HEK293 (cell line): ENCODE measurements at regions not wholly inside any gene's neighbourhood (a gene's known extent, or its start where the extent isn't known, plus 50 kb on each side); places are given as distances from the start of the nearest gene placed in this dataset.

Source experiments
- CTCF ChIA-PET: fragments of 350-600 bp; formaldehyde crosslinking; extraction: SDS; loops from one replicate; lab custom pipeline; 2021; ENCODE audit warnings: antibody characterized with exemption; lab: Yijun Ruan, JAX
- POLR2A ChIA-PET: fragments of 300-600 bp; formaldehyde crosslinking; extraction: SDS; loops from one replicate; lab custom pipeline; 2020; ENCODE audit warnings: antibody characterized with exemption, inconsistent platforms; lab: Yijun Ruan, JAX
- H3K27ac ChIP-seq: fragments of 200-500 bp; sonication (Bioruptor generic); 2 replicates; pipeline ENCODE4 v1.5.1; 2014; ENCODE audit warnings: low read depth, low read length, control low read depth, inconsistent platforms; ENCODE audit errors: extremely low read depth
- H3K36me3 ChIP-seq, 2 experiments: fragments of 200-500 bp in 1 of 2; sonication (Bioruptor generic) in 1 of 2; 1 replicate in 1 of 2; 2 replicates in 1 of 2; pipeline ENCODE4 v1.5.1; 2014 to 2017; ENCODE audit warnings: inconsistent platforms in 2 of 2, low read length in 2 of 2; ENCODE audit not compliant: control insufficient read depth in 2 of 2, insufficient read depth in 1 of 2
- H3K4me1 ChIP-seq: fragments of 200-500 bp; sonication (Bioruptor generic); 2 replicates; pipeline ENCODE4 v1.5.1; 2014; ENCODE audit warnings: mild to moderate bottlenecking, low read length, inconsistent platforms; ENCODE audit not compliant: control insufficient read depth, insufficient read depth
- H3K4me3 ChIP-seq: 2 replicates; pipeline ENCODE4 v1.5.1; 2011; ENCODE audit warnings: low read depth, mild to moderate bottlenecking, control low read depth, low read length, moderate library complexity
- H3K9me3 ChIP-seq: fragments of 200-500 bp; sonication (Bioruptor generic); 2 replicates; pipeline ENCODE4 v1.5.1; 2014; ENCODE audit warnings: low read depth, low read length, inconsistent platforms; ENCODE audit not compliant: control insufficient read depth, insufficient read depth
- BCL11A ChIP-seq: fragments of 450-650 bp; formaldehyde crosslinking; IDR thresholded peaks from 2 replicates; pipeline ENCODE4 v1.5.1; 2016; ENCODE audit warnings: low read depth, missing biosample characterization, missing genetic modification characterization
- GFI1B ChIP-seq: fragments of 450-650 bp; formaldehyde crosslinking; IDR thresholded peaks from 2 replicates; pipeline ENCODE4 v1.5.1; 2016; ENCODE audit warnings: missing biosample characterization, missing genetic modification characterization
- HIC1 ChIP-seq: fragments of 450-650 bp; formaldehyde crosslinking; IDR thresholded peaks from 2 replicates; pipeline ENCODE4 v1.5.1; 2016; ENCODE audit warnings: missing biosample characterization, missing genetic modification characterization
- IKZF3 ChIP-seq: fragments of 450-650 bp; IDR thresholded peaks from 2 replicates; pipeline ENCODE4 v1.5.0; 2018; ENCODE audit warnings: missing biosample characterization, mild to moderate bottlenecking, missing genetic modification characterization, moderate library complexity
- MEIS1 ChIP-seq: sonication (generic); formaldehyde crosslinking; IDR thresholded peaks from 2 replicates; pipeline ENCODE4 v1.8.1; 2022; ENCODE audit warnings: missing genetic modification reagents, mild to moderate bottlenecking, borderline replicate concordance
- MYNN ChIP-seq: fragments of 450-650 bp; formaldehyde crosslinking; IDR thresholded peaks from 2 replicates; pipeline ENCODE4 v1.5.1; 2016; ENCODE audit warnings: missing biosample characterization, missing genetic modification characterization, borderline replicate concordance
- ZEB2 ChIP-seq: fragments of 450-650 bp; formaldehyde crosslinking; IDR thresholded peaks from 2 replicates; pipeline ENCODE4 v1.5.1; 2016; ENCODE audit warnings: missing biosample characterization, missing genetic modification characterization
- ZFP37 ChIP-seq: fragments of 450-650 bp; formaldehyde crosslinking; IDR thresholded peaks from 2 replicates; pipeline ENCODE4 v1.5.1; 2016; ENCODE audit warnings: missing biosample characterization, missing genetic modification characterization
- ZNF138 ChIP-seq: fragments of 450-650 bp; formaldehyde crosslinking; IDR thresholded peaks from 2 replicates; pipeline ENCODE4 v1.5.1; 2016; ENCODE audit warnings: missing biosample characterization, missing genetic modification characterization, borderline replicate concordance
- ZNF223 ChIP-seq: fragments of 450-650 bp; formaldehyde crosslinking; IDR thresholded peaks from 2 replicates; pipeline ENCODE4 v1.5.1; 2016; ENCODE audit warnings: missing biosample characterization, missing genetic modification characterization
- ZNF341 ChIP-seq: fragments of 450-650 bp; formaldehyde crosslinking; IDR thresholded peaks from 2 replicates; pipeline ENCODE4; 2016; ENCODE audit warnings: low read depth, missing biosample characterization, missing genetic modification characterization
- ZNF354C ChIP-seq: fragments of 450-650 bp; formaldehyde crosslinking; IDR thresholded peaks from 2 replicates; pipeline ENCODE4 v1.5.1; 2016; ENCODE audit warnings: missing biosample characterization, missing genetic modification characterization, low read depth, borderline replicate concordance
- ZNF366 ChIP-seq: fragments of 450-650 bp; formaldehyde crosslinking; conservative IDR thresholded peaks from 2 replicates; pipeline ENCODE4 v1.5.1; 2016; ENCODE audit warnings: missing biosample characterization, missing genetic modification characterization
- ZNF37A ChIP-seq: fragments of 450-650 bp; IDR thresholded peaks from 2 replicates; pipeline ENCODE4 v1.5.1; 2018; ENCODE audit warnings: missing biosample characterization, missing genetic modification characterization
- ZNF404 ChIP-seq: fragments of 450-650 bp; formaldehyde crosslinking; IDR thresholded peaks from 2 replicates; pipeline ENCODE4 v1.5.1; 2017; ENCODE audit warnings: missing biosample characterization, missing genetic modification characterization
- ZNF514 ChIP-seq: fragments of 450-650 bp; formaldehyde crosslinking; IDR thresholded peaks from 2 replicates; pipeline ENCODE4 v1.5.1; 2016; ENCODE audit warnings: missing biosample characterization, missing genetic modification characterization
- ZNF558 ChIP-seq: fragments of 450-650 bp; formaldehyde crosslinking; IDR thresholded peaks from 2 replicates; pipeline ENCODE4 v1.5.1; 2016; ENCODE audit warnings: missing biosample characterization, missing genetic modification characterization
- ZNF654 ChIP-seq: fragments of 450-650 bp; formaldehyde crosslinking; IDR thresholded peaks from 2 replicates; pipeline ENCODE4 v1.5.1; 2016; ENCODE audit warnings: low read depth, missing biosample characterization, missing genetic modification characterization
- ZNF664 ChIP-seq: fragments of 450-650 bp; formaldehyde crosslinking; IDR thresholded peaks from 2 replicates; pipeline ENCODE4 v1.5.1; 2016; ENCODE audit warnings: missing biosample characterization, missing genetic modification characterization
- ZNF791 ChIP-seq: fragments of 450-650 bp; formaldehyde crosslinking; IDR thresholded peaks from 2 replicates; pipeline ENCODE4 v1.5.1; 2016; ENCODE audit warnings: missing biosample characterization, missing genetic modification characterization
- ZNF792 ChIP-seq: fragments of 450-650 bp; formaldehyde crosslinking; IDR thresholded peaks from 2 replicates; pipeline ENCODE4 v1.5.1; 2016; ENCODE audit warnings: missing biosample characterization, missing genetic modification characterization
- ZSCAN16 ChIP-seq: fragments of 450-650 bp; formaldehyde crosslinking; IDR thresholded peaks from 2 replicates; pipeline ENCODE4 v1.5.1; 2016; ENCODE audit warnings: missing biosample characterization, missing genetic modification characterization
- ZSCAN18 ChIP-seq: fragments of 450-650 bp; formaldehyde crosslinking; IDR thresholded peaks from 2 replicates; pipeline ENCODE4 v1.5.1; 2016; ENCODE audit warnings: missing biosample characterization, missing genetic modification characterization
- TF ChIP-seq, protein P1 (sequence below): fragments of 450-650 bp; formaldehyde crosslinking; IDR thresholded peaks from 2 replicates; pipeline ENCODE4 v1.5.1; 2016; ENCODE audit warnings: missing biosample characterization, missing genetic modification characterization

GRCh38 chr5:3303777-3304176 lies 291.9 kb upstream of the IRX1 start:
- Histone ChIP-seq H3K9me3 (no peaks in the 10 kb centered on the region), H3K4me3 (no peak overlapping the region), H3K27ac (no peak overlapping the region), H3K36me3 (no peaks in the 10 kb centered on the region), H3K4me1 (no peaks in the 10 kb centered on the region)
- CTCF ChIA-PET: no interaction called here
- POLR2A ChIA-PET: no interaction called here
- TF ChIP-seq ZNF37A (tag by site-specific recombination): no peak
- TF ChIP-seq ZSCAN18 (tag by site-specific recombination): no peak
- TF ChIP-seq ZNF138: no peak
- TF ChIP-seq ZNF404 (tag by site-specific recombination): no peak
- no peak for TF ChIP-seq ZNF558 (tag by site-specific recombination)
- no peak for TF ChIP-seq GFI1B (tag by site-specific recombination)
- TF ChIP-seq MYNN (tag by site-specific recombination): no peak
- no peak for TF ChIP-seq BCL11A (tag by site-specific recombination)
- no peak for TF ChIP-seq IKZF3 (tag by site-specific recombination)
- TF ChIP-seq ZFP37 (tag by site-specific recombination): no peak
- no peak for TF ChIP-seq MEIS1 (CRISPR knock-in tag)
- no peak for TF ChIP-seq ZSCAN16 (tag by site-specific recombination)
- no peak for TF ChIP-seq ZNF354C (tag by site-specific recombination)
- TF ChIP-seq ZNF664 (tag by site-specific recombination): no peak
- TF ChIP-seq ZNF366: no peak
- TF ChIP-seq, protein P1, sequence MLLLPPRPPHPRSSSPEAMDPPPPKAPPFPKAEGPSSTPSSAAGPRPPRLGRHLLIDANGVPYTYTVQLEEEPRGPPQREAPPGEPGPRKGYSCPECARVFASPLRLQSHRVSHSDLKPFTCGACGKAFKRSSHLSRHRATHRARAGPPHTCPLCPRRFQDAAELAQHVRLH: no peak
- no peak for TF ChIP-seq HIC1 (tag by site-specific recombination)
- TF ChIP-seq ZNF792: no peak

- no peak overlapping the region for H3K27ac ChIP-seq
- CTCF ChIA-PET: no interaction called here
- TF ChIP-seq ZNF341 (tag by site-specific recombination) (no peak), ZNF654 (no peak), ZNF514 (tag by site-specific recombination) (no peak), ZNF404 (tag by site-specific recombination) (no peak), ZNF223 (tag by site-specific recombination) (no peak), ZEB2 (tag by site-specific recombination) (no peak), ZNF791 (no peak)
- H3K4me3 ChIP-seq: no peak overlapping the region
- H3K36me3 ChIP-seq: no peaks in the 10 kb centered on the region
- no peaks in the 10 kb centered on the region for H3K4me1 ChIP-seq
- no peaks in the 10 kb centered on the region for H3K9me3 ChIP-seq
- POLR2A ChIA-PET: no interaction called here
Measured at GRCh38 chr5:3302228-3302627, 293.4 kb upstream of the IRX1 start.
